Esophagus muscularis mucosa (tissue), 4 donors: ENCODE measurements at regions not wholly inside any gene's neighbourhood (a gene's known extent, or its start where the extent isn't known, plus 50 kb on each side); places are given as distances from the start of the nearest gene placed in this dataset.

Experiments
- DNase-seq: peaks from one replicate; pipeline ENCODE4 v3.0.0-alpha.2; 2017; ENCODE audit errors: extremely low spot score
- H3K27ac ChIP-seq, 4 donors: fragments of 200-600 bp; sonication (generic); replicated peaks in 1 of 4; 1 replicate in 3 of 4; 2 replicates in 1 of 4; pipeline ENCODE4 v1.5.1; 2016 to 2019; ENCODE audit warnings: mild to moderate bottlenecking in 1 of 4
- H3K27me3 ChIP-seq, 4 donors: fragments of 200-600 bp; sonication (generic); one replicate each; pipeline versions ENCODE4 v1.5.1 to v1.6.0; 2016 to 2019
- H3K36me3 ChIP-seq, 4 donors: fragments of 200-600 bp; sonication (generic); one replicate each; pipeline ENCODE4 v1.5.1; 2016 to 2019
- H3K4me1 ChIP-seq, 4 donors: fragments of 200-600 bp; sonication (generic); one replicate each; pipeline ENCODE4 v1.5.1; 2016 to 2019
- H3K4me3 ChIP-seq, 4 donors: fragments of 200-600 bp; sonication (generic); 1 replicate in 2 of 4; 2 replicates in 2 of 4; pipeline ENCODE4 v1.5.1; 2016 to 2019; ENCODE audit warnings: mild to moderate bottlenecking in 4 of 4, moderate library complexity in 1 of 4
- H3K9me3 ChIP-seq, 4 donors: fragments of 200-600 bp; sonication (generic); 1 replicate in 3 of 4; 2 replicates in 1 of 4; pipeline ENCODE4 v1.5.1; 2016 to 2019
- CTCF ChIP-seq, 3 experiments: fragments of 200-600 bp in 2 of 3; fragments of 450-650 bp in 1 of 3; sonication (generic) in 2 of 3; IDR thresholded peaks; one replicate each; pipeline ENCODE4 v1.5.1; 2017 to 2019; ENCODE audit warnings: antibody characterized with exemption in 3 of 3, mild to moderate bottlenecking in 2 of 3, moderate library complexity in 1 of 3
- EP300 ChIP-seq: sonication (generic); formaldehyde crosslinking; IDR thresholded peaks from one replicate; pipeline ENCODE4 v1.6.1; 2017; ENCODE audit warnings: antibody characterized with exemption
- POLR2A ChIP-seq: fragments of 450-650 bp; IDR thresholded peaks from one replicate; pipeline ENCODE4 v1.6.1; 2017; ENCODE audit warnings: antibody characterized with exemption, moderate library complexity, mild to moderate bottlenecking, low read depth
- POLR2AphosphoS5 ChIP-seq, 2 donors: sonication (generic); formaldehyde crosslinking; IDR thresholded peaks; one replicate each; pipeline ENCODE4 v1.6.1; 2017; ENCODE audit warnings: antibody characterized with exemption in 2 of 2
- WGBS: methylation state at CpG from one replicate; pipeline ENCODE4 v1.1.5; 2018; 5-methylcytosine and 5-hydroxymethylcytosine counted together
- intact Hi-C: fragments of 100-400 bp; cut with DNase I; formaldehyde crosslinking; loops from one replicate; pipeline ENCODE4 v1.15.1; 2023

DNA sequence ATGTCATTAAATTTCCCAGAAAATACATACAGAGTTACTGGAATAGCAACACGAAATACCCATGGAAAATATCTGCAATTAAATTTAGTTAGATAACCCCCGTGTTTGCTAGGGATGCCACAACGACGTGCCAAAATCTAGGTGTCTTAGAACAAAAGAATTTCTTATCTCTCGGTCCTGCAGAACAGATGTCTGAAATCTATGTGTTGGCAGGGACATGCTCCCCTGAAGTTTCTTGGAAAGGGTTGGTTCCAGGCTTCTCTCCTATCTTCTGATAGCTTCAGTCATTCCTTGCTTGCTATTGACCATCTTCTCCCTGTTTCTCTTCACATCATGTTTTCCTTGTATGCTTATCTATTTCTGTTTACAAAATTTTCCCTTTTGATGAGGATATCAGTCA, 1067.0 kb downstream of the CDH18 start:
- TF ChIP-seq POLR2A (no peak), CTCF (IDR thresholded peaks at IDR 0.05) (no peak), EP300 (no peak), POLR2AphosphoS5 (IDR thresholded peaks at IDR 0.05) (no peak)
- Histone ChIP-seq H3K4me3 (no peak overlapping the region), H3K27ac (no peak overlapping the region), H3K9me3 (no peaks in the 10 kb centered on the region), H3K36me3 (no peaks in the 10 kb centered on the region), H3K4me1 (no peaks in the 10 kb centered on the region), H3K27me3 (no peaks in the 10 kb centered on the region)
- WGBS = 63% methylated on average over 5 of the region's 5 CpGs
- intact Hi-C loops = no loop called here
- no peak for DNase-seq

DNA sequence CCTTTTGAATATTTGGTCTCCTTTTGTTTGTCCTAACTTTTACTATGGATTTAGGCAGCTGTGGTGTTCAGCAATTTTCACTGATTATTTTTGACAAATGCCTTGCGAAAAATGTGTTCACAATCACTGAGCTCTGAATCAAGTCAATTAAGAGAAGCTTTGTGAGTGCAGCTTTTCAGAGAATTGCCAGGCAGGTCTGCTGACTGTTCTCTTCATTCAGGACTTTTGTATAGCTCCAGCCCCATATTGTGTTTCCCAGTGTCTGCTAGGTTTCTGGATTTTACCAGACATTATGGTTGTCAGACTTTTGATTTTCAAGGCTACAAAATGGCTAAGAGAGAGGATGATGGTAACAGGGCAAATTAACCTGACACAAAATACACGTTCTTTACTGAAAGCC, 1055.9 kb downstream of the CDH18 start:
- intact Hi-C loops = no loop called here
- no peak for DNase-seq
- no peaks in the 10 kb centered on the region for H3K4me1 ChIP-seq

GRCh38 chr5:18944771-18945170, 1043.2 kb downstream of the CDH18 start:
- peaks cover 0 to 5% (median 0%) of the 10 kb centered on the region in 4 donors for H3K9me3 ChIP-seq
- intact Hi-C loops = no loop called here
- H3K36me3 ChIP-seq = no peaks in the 10 kb centered on the region
- no peak overlapping the region for H3K4me3 ChIP-seq
- H3K27me3 ChIP-seq = no peaks in the 10 kb centered on the region
- H3K4me1 ChIP-seq = no peaks in the 10 kb centered on the region
- H3K27ac ChIP-seq = no peak overlapping the region
- DNase-seq = no peak
- TF ChIP-seq POLR2AphosphoS5 (IDR thresholded peaks at IDR 0.05) = no peak
- no peak for TF ChIP-seq POLR2A
- no peak for TF ChIP-seq CTCF (IDR thresholded peaks at IDR 0.05)
- no peak for TF ChIP-seq EP300
- 69% methylated on average over 5 of the region's 5 CpGs for WGBS

More for the DNA sequence above, 1055.9 kb downstream of the CDH18 start:
- Histone ChIP-seq H3K27ac (no peak overlapping the region), H3K27me3 (no peaks in the 10 kb centered on the region), H3K9me3 (no peaks in the 10 kb centered on the region), H3K4me3 (no peak overlapping the region), H3K36me3 (no peaks in the 10 kb centered on the region)
- TF ChIP-seq POLR2A = no peak
- TF ChIP-seq POLR2AphosphoS5 (IDR thresholded peaks at IDR 0.05) = no peak
- WGBS = 66% methylated on average over 2 of the region's 2 CpGs

DNA sequence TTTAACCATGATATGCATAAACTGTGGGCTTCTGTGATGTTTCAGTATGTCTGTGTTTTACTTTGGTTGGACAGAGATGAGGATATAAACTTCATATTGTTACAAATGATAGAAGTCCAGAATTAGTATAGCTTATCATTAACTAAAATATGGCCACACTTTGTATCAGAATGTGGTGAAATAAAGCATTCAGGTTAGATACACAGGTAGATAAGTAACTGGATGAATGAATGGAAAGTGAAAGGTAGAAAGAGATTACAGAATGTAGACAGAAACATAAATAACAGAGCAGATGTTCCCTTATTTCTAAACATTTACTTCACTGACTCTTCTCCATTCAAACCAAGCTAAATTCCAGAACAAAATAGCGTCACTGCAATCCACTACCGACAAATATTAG, 1033.8 kb downstream of the CDH18 start:
- Histone ChIP-seq H3K27me3 (no peaks in the 10 kb centered on the region), H3K27ac (no peak overlapping the region), H3K9me3 (no peaks in the 10 kb centered on the region), H3K4me1 (no peaks in the 10 kb centered on the region), H3K36me3 (no peaks in the 10 kb centered on the region), H3K4me3 (no peak overlapping the region)
- no peak for TF ChIP-seq POLR2A
- no peak for TF ChIP-seq EP300
- TF ChIP-seq CTCF (IDR thresholded peaks at IDR 0.05) = no peak
- intact Hi-C loops = no loop called here
- DNase-seq = no peak
- 32% methylated on average over 2 of the region's 2 CpGs for WGBS

DNA sequence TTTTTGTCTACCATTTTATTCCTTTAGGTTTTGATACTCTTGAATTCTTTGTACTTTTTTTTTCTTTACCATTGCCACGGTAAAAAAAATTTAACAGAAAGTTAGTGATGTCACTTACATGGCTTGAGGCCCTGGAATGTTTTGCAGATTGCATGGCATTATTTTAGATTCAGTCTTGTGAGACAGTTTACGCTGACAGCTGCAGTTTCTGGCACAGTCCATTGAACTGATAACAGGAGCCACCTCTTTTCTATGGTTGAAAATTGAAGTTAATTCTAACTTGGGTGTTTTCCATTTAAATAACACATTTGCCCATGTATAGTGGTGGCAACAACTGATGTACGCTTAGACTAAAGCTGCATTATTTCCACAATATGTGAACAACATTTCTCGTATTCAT, 1028.5 kb downstream of the CDH18 start:
- no peaks in the 10 kb centered on the region for H3K27me3 ChIP-seq
- no peaks in the 10 kb centered on the region for H3K36me3 ChIP-seq
- no peak overlapping the region for H3K4me3 ChIP-seq
- TF ChIP-seq POLR2AphosphoS5 (IDR thresholded peaks at IDR 0.05) = no peak
- no peak for TF ChIP-seq POLR2A
- no peak for TF ChIP-seq CTCF (IDR thresholded peaks at IDR 0.05)
- no peak for TF ChIP-seq EP300
- no peak overlapping the region for H3K27ac ChIP-seq
- WGBS = 75% methylated on average over 4 of the region's 4 CpGs
- no peak for DNase-seq
- intact Hi-C loops = no loop called here
- no peaks in the 10 kb centered on the region for H3K4me1 ChIP-seq
- H3K9me3 ChIP-seq = no peaks in the 10 kb centered on the region
